IgD-negative memory B cell (primary cell): ENCODE measurements at regions not wholly inside any gene's neighbourhood (a gene's known extent, or its start where the extent isn't known, plus 50 kb on each side); places are given as distances from the start of the nearest gene placed in this dataset.

Source experiments
- H3K27ac Mint-ChIP-seq, 3 donors: one replicate each; pipeline ENCODE4 v1.8.0; 2020 to 2022; ENCODE audit warnings: mild to moderate bottlenecking in 3 of 3, mixed read lengths in 3 of 3, moderate library complexity in 1 of 3
- H3K27me3 Mint-ChIP-seq: one replicate; pipeline ENCODE4 v1.8.0; 2021; ENCODE audit warnings: mixed read lengths
- H3K36me3 Mint-ChIP-seq: one replicate; pipeline ENCODE4 v1.8.0; 2020; ENCODE audit warnings: mild to moderate bottlenecking, mixed read lengths
- H3K4me1 Mint-ChIP-seq, 3 donors: one replicate each; pipeline ENCODE4 v1.8.0; 2020 to 2022; ENCODE audit warnings: mixed read lengths in 3 of 3, mild to moderate bottlenecking in 1 of 3
- H3K4me3 Mint-ChIP-seq, 4 donors: one replicate each; pipeline ENCODE4 v1.8.0; 2020 to 2022; ENCODE audit warnings: mild to moderate bottlenecking in 4 of 4, mixed read lengths in 4 of 4, moderate library complexity in 3 of 4
- H3K9me3 Mint-ChIP-seq, 3 donors: one replicate each; pipeline ENCODE4 v1.8.0; 2020 to 2021; ENCODE audit warnings: mixed read lengths in 3 of 3, mild to moderate bottlenecking in 1 of 3

DNA sequence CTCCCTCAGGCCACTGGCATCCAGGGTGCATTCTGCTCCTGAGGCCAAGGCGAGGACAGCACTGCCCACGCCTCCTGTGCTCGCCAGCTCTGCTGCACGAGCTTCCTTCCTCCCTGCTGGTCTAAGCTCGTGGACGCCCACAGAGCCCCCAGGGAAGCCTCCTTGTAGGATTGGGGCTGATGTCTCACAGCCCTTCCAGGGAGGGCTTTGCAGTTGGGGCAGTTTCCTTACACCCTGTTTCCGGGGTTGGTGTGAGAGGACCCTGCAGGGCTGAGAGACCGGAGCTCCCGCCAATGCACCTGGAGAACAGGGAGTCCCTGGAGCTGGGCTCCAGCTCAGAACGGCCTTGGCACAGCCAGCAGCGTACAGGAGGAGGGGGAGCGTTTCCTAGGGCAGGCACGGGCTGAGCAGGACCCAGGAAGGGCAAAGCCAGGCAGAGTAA is 172.4 kb upstream of the PDE10A start:
- H3K4me1 Mint-ChIP-seq: peaks cover 0 to 3% (median 3%) of the 10 kb centered on the region in 3 donors
- H3K27ac Mint-ChIP-seq: no peak overlapping the region
- H3K9me3 Mint-ChIP-seq: peaks cover 0 to 5% (median 0%) of the 10 kb centered on the region in 3 donors
- no peaks in the 10 kb centered on the region for H3K36me3 Mint-ChIP-seq
- no peak overlapping the region for H3K4me3 Mint-ChIP-seq
- peaks cover 12% of the 10 kb centered on the region for H3K27me3 Mint-ChIP-seq

DNA sequence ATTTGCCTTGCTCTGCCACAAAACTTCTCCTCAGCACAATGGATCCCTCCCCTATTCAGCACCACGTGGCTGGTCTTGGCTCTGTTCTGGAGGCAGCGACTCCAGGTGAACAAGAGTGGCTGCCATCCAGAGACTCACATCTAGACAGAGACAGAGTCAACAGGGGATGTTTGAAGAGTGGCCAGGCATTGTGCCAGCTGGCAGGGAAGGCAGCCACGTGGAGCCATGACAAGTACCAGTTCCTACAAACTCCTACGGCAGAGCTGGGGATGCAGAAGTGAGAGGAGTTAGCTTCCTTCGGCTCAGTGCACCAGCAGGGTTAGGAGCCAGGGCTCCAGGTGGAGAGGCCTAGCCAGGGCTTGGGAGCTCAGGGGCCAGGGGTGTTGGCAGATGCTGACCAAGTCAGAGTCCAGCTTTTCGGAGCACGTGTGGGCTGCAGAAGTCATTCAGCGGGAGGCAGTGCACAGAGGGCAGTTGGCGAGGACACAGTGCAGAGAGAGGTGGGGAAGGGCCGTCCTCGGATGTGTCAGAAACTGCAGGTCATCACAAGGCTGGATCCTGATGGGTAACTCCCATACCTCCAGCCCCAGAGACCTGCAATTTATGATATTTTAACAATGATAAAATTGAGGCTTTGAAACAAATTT is 171.7 kb upstream of the PDE10A start:
- Mint-ChIP-seq H3K9me3 (no peaks in the 10 kb centered on the region), H3K36me3 (no peaks in the 10 kb centered on the region), H3K4me3 (no peak overlapping the region), H3K27ac (no peak overlapping the region), H3K27me3 (peaks cover 12% of the 10 kb centered on the region), H3K4me1 (peaks cover 0 to 3% (median 3%) of the 10 kb centered on the region in 3 donors)

DNA sequence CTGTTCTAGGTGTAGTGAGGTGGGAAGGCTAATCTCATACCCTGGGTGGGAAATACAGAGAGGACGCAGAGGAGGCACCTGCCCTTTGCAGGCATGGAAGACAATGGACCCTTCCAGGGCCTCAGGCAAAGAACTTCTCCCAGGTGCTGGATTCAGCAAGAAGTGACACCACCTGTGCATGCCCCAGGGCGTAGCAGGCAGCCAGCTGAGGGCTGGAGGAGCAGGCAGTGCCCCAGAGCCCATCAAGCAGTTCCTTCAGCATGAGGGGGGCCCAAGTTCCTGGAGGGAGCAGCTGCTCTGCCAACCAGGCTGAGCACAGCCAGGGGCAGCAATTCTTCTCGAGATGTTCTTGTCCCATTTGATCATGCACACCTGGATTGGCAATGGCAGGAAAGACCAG is 170.3 kb upstream of the PDE10A start:
- H3K4me1 Mint-ChIP-seq: peaks cover 0 to 3% (median 3%) of the 10 kb centered on the region in 3 donors
- H3K4me3 Mint-ChIP-seq: no peak overlapping the region
- peaks cover 10% of the 10 kb centered on the region for H3K27me3 Mint-ChIP-seq
- no peaks in the 10 kb centered on the region for H3K9me3 Mint-ChIP-seq
- H3K36me3 Mint-ChIP-seq: no peaks in the 10 kb centered on the region
- no peak overlapping the region for H3K27ac Mint-ChIP-seq

DNA sequence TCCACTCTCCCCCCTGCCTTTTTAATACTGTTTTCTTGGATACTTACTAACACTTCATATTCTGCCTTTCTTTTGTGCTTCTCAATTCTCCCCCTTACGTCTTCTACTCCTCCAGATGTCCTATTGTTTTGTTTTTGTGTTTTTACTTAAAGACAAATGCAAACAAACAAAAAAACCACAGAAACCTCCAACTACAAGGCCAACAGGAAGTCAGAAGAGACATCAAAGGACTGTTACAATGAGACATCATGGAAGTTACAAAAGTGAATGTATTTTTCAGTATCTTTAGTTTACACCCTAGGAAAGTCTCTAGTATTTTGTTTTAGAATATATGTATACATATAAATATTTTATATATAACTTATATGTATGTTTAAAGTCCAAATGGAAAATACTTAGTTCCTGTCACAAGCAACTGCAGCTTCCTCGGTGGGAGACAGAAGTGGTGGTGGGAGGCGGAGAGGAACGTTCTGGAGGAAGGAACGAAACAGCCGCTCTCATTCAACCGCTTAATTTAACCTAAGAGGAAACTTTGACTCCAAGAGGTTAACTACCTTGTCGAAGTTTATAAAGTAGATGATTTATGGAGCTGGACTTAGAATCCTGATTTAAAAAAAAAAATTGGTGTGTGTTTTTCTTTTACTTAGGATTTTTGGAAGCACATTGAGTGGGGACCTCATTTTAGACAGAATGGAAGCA is 168.9 kb upstream of the PDE10A start:
- Mint-ChIP-seq H3K27ac (no peak overlapping the region), H3K36me3 (no peaks in the 10 kb centered on the region), H3K4me3 (no peak overlapping the region), H3K4me1 (peaks cover 0 to 3% (median 3%) of the 10 kb centered on the region in 3 donors), H3K9me3 (no peaks in the 10 kb centered on the region), H3K27me3 (peaks cover 9% of the 10 kb centered on the region)

DNA sequence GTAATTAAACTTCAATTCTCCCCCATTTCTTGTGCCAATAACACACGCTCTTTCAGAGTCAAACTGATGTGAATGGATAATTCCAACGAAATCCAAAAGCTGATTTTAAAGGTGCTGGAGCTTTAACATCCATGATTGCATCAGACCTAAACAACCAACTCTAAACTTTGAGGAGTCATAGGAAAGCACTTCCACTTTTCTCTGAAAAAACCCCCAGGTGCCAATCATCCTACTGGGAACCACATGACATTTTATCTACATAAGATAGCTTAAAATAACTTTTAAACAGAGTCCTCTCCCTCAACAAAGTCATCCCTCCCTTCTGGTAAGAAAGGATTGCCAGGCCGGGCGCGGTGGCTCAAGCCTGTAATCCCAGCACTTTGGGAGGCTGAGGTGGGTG is 167.7 kb upstream of the PDE10A start:
- Mint-ChIP-seq H3K27ac (no peak overlapping the region), H3K9me3 (no peaks in the 10 kb centered on the region), H3K4me1 (peaks cover 0 to 3% (median 3%) of the 10 kb centered on the region in 3 donors), H3K27me3 (peaks cover 9% of the 10 kb centered on the region), H3K4me3 (no peak overlapping the region), H3K36me3 (no peaks in the 10 kb centered on the region)

DNA sequence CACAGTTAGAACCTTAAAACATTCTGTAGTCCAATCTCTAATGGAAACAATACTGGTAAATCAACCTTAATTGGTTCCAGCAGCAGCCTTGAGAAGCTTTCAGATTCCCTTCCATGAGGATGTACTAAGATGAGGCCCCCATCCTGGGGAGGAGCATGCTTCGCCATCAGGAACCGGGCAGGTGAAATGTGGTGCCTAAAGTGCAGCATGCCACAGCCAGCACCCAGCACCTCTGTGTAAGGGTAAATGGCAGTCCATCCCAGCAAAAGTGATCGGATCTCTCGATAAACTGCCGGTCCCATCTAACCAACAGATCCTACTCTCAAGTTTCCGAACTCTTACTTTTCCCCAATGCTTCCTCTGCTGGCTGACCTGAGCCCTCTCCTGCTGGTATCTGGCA is 166.3 kb upstream of the PDE10A start:
- Mint-ChIP-seq H3K4me3 (no peak overlapping the region), H3K36me3 (no peaks in the 10 kb centered on the region), H3K27me3 (peaks cover 9% of the 10 kb centered on the region), H3K9me3 (no peaks in the 10 kb centered on the region), H3K27ac (no peak overlapping the region), H3K4me1 (peaks cover 0 to 3% (median 3%) of the 10 kb centered on the region in 3 donors)

DNA sequence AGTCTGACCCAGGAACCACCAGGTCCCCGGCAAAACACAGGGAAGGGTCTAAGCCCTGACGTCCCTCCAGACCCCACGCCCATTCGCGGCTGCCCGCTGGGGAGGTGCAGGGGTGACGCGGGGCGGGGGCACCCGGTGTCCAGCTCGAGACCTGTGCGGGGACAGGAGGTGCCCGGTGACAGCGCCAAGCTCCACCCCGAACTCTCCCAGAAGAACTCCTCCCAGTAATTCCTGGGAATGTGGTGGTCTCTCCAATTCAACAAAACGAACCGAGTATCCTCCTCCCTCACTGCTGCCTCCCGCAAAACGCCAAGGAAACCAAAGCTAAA is 164.1 kb upstream of the PDE10A start:
- no peak overlapping the region for H3K27ac Mint-ChIP-seq
- peaks cover 2% of the 10 kb centered on the region for H3K27me3 Mint-ChIP-seq
- H3K36me3 Mint-ChIP-seq: peaks cover 2% of the 10 kb centered on the region
- no peak overlapping the region for H3K4me3 Mint-ChIP-seq
- H3K9me3 Mint-ChIP-seq: no peaks in the 10 kb centered on the region
- peaks cover 0 to 3% (median 3%) of the 10 kb centered on the region in 3 donors for H3K4me1 Mint-ChIP-seq

DNA sequence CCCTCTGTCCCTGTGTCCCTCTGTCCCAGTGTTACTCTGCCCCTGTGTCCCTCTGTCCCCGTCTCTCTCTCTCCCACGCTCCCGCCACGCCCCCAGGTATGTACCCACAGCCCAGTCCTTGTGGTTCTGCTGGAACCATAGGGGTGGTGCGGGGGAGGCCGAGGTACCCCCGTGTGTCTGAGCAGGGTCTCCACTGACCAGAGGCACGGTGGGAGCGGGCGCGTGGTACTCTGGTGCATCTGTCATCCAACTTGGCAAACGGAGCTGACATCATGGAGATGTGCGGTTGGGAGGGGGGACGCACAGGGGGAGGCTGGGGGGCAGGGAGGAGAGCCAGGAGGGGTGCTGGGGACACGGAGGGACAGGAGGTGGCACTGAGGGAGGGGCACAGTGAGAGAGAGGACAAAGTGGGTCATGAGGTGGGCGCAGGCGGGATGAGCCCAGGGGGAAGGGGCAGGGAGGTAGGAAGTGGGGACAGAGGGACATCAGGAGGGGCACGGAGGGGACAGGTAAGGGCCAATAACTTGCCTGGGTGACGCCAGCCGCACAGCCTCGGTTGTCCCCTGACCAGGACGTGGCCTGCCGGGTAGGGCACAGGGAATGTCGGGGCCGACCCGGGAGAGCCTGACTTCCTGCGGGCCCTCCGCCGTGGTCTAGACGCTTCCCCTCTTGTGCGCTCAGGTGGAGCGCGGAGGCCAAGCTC is 163.6 kb upstream of the PDE10A start:
- Mint-ChIP-seq H3K36me3 (peaks cover 2% of the 10 kb centered on the region), H3K9me3 (no peaks in the 10 kb centered on the region), H3K4me3 (no peak overlapping the region), H3K27ac (no peak overlapping the region), H3K4me1 (peaks cover 0 to under 1% (median 0%) of the 10 kb centered on the region in 3 donors), H3K27me3 (peaks cover under 1% of the 10 kb centered on the region)

DNA sequence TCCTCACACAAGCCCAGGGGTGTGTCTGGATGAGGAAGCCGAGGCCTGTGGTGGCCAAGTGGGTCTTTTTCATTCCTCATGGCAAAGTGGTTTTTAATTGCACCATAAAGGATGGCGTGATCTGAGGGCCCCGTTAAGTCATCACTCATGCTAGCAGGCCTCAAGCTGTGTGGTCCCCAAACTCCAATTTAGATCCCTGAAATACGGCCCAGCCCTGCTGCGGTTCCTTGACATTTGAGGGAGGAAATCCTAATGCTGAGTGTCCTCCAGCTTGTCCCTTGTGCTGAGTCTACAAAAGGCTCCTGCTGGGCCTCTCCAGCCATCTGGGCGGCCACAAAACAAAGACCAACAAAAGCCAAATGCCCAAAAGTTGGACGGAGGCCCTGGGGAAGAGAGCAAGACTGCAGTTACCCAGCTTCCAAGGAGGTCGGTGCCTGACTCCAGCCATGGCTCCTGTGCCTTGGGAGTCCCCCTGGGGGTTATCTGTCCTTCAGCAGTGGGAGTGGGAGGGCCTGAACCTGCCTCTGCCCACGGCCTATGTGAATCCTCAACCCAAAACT is 162.3 kb upstream of the PDE10A start:
- Mint-ChIP-seq H3K4me3 (no peak overlapping the region), H3K9me3 (no peaks in the 10 kb centered on the region)

DNA sequence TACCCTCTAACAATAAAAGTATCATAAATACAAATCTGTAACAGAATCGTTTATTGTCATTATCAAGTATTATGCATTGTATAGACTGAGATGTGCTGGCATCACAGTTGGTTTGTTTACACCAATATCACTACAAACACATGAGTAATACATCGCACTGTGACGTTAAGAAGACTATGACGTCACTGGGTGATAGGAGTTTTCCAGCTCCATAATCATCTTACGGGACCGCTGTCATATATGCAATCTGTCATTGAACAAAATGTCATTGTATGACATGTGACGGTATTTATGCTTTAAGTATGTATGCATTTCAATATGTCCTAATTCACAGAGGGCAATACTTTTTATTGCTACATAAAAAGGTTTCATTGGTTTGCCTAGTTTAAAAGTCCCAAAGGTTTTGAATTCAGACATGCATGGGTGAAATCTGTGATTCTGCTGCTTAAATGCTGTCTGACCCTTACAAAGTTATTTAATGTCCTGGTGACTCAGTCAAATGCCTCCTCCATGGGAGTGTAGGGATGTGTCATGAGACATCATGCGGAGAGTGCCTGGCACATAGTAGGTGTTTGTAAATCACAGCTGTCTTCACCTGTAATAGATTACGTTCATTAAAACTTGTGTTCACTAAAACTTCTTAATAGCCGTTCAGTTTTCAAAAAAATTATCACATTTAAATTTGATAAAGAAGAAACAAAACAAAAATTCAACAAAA is 160.7 kb upstream of the PDE10A start:
- Mint-ChIP-seq H3K4me1 (no peaks in the 10 kb centered on the region), H3K27ac (no peak overlapping the region), H3K4me3 (no peak overlapping the region), H3K9me3 (no peaks in the 10 kb centered on the region), H3K36me3 (peaks cover 2% of the 10 kb centered on the region), H3K27me3 (peaks cover 12% of the 10 kb centered on the region)

More for the DNA sequence above, 162.3 kb upstream of the PDE10A start:
- Mint-ChIP-seq H3K4me1 (no peaks in the 10 kb centered on the region), H3K27me3 (peaks cover 2% of the 10 kb centered on the region), H3K27ac (no peak overlapping the region), H3K36me3 (peaks cover 2% of the 10 kb centered on the region)

DNA sequence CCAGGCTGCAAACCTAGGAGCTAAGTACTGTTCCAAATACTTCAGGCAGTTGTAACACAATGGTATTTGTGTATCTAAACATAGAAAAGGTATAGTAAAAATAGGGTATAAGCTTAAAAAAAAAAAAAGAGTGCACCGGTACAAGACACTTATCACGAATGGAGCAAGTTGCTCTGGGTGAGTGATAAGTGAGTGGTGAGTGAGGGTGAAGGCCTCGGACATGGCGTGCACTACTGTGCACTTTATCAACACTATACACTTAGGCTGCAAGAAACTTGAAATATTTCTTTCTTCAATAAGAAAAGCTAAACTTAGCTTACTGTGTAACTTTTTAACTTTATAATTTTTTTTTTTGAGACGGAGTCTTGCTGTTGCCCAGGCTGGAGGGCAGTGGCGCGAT is 159.5 kb upstream of the PDE10A start:
- Mint-ChIP-seq H3K9me3 (no peaks in the 10 kb centered on the region), H3K4me3 (no peak overlapping the region), H3K27me3 (peaks cover 12% of the 10 kb centered on the region), H3K27ac (no peak overlapping the region), H3K36me3 (peaks cover 2% of the 10 kb centered on the region), H3K4me1 (no peaks in the 10 kb centered on the region)

DNA sequence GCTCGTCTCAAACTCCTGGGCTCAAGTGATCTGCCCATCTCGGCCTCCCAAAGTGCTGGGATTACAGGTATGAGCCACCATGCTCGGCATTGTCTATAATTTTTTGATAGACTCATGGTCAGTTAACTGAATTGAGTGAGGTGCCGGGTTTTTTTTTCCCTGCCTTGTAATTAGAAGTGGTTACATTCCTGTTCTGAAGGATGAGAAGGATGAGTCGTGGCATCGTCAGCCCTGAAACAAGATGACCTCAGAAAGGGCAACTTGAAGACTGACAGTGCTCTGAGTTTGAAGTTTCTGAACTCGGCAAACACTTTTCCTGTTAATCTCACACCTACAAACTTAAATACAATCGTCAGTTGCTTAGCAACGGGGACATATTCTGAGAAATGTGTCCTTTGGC is 158.7 kb upstream of the PDE10A start:
- H3K36me3 Mint-ChIP-seq: peaks cover 2% of the 10 kb centered on the region
- H3K4me1 Mint-ChIP-seq: no peaks in the 10 kb centered on the region
- peaks cover 12% of the 10 kb centered on the region for H3K27me3 Mint-ChIP-seq
- H3K4me3 Mint-ChIP-seq: no peak overlapping the region
- no peak overlapping the region for H3K27ac Mint-ChIP-seq
- H3K9me3 Mint-ChIP-seq: no peaks in the 10 kb centered on the region

DNA sequence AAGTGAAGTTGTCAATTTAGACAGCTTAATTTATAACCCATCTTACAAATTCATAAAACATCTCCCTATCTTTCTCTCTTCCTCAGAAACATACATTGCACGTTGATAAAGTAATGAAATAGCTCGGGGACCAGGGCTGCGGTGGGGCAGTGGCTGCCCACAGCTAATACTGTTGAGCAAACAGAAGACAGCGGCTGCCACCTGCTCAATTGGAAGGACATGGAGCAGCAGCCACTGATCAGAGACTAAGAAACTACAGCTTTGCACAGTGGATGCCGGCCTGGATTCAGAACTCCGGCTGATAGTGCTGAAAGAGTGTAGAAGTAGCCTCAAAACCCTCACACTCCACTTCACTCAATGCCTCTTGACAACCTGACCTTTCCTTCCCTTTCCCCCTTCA is 157.9 kb upstream of the PDE10A start:
- Mint-ChIP-seq H3K36me3 (peaks cover 2% of the 10 kb centered on the region), H3K9me3 (no peaks in the 10 kb centered on the region), H3K4me3 (no peak overlapping the region), H3K27me3 (peaks cover 12% of the 10 kb centered on the region), H3K4me1 (no peaks in the 10 kb centered on the region), H3K27ac (no peak overlapping the region)

DNA sequence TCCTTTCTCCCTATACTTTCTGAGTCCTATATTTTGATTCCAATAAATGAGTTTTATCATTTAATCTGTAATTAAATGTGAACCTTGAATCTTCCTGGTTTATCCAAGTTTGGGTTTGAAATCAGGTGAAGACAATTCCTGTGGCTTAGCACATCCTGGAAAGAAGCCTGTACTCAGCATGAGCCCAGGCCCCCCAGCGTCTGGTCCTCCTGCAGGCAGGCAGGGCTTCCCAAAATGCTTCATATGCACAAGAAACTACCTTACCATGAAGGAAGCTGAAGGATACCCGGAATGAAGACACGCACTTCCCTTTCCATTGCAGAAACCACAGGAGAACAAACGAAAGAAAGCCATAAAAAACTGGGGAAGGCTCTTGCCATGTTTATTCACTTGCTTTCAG is 157.4 kb upstream of the PDE10A start:
- Mint-ChIP-seq H3K4me3 (no peak overlapping the region), H3K4me1 (no peaks in the 10 kb centered on the region)

DNA sequence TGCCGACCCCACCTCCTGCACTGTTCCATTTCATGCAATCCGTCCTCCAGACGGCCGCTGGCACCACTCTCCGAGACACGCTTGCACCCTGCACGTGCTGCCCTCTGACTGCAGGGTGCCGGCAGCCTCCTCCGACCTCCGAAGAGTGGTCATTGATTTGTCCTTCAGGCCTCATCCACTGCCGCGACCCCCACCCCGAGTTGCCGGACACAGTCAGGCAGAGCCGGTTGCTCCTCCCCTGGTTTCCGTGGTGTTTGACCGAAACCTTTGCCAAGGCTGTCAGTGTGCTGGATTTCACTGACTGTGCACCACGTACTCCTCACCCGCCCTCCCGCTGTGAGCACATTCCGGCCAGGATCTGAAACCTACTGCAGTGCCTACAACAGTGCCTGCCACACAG is 156.4 kb upstream of the PDE10A start:
- no peaks in the 10 kb centered on the region for H3K4me1 Mint-ChIP-seq
- H3K9me3 Mint-ChIP-seq: no peaks in the 10 kb centered on the region
- peaks cover 2% of the 10 kb centered on the region for H3K36me3 Mint-ChIP-seq
- H3K4me3 Mint-ChIP-seq: no peak overlapping the region
- no peak overlapping the region for H3K27ac Mint-ChIP-seq
- peaks cover 12% of the 10 kb centered on the region for H3K27me3 Mint-ChIP-seq

More for the DNA sequence above, 157.4 kb upstream of the PDE10A start:
- peaks cover 2% of the 10 kb centered on the region for H3K36me3 Mint-ChIP-seq
- H3K27me3 Mint-ChIP-seq: peaks cover 12% of the 10 kb centered on the region
- H3K27ac Mint-ChIP-seq: no peak overlapping the region
- no peaks in the 10 kb centered on the region for H3K9me3 Mint-ChIP-seq
